GM12878 (cell line): ENCODE measurements at regions not wholly inside any gene's neighbourhood (a gene's known extent, or its start where the extent isn't known, plus 50 kb on each side); places are given as distances from the start of the nearest gene placed in this dataset.

Source experiments
- ATAC-seq: fragments of 200-7000 bp; cut with Tn5 transposase; 3 replicates; pipeline ENCODE4 v1.9.1; 2020; ENCODE audit warnings: mild to moderate bottlenecking, moderate library complexity
- BruUV-seq: library from RNA; stranded (reverse); fragments of 400-500 nt; replicated peaks from 2 replicates; lab custom pipeline; 2021; lab: Mats Ljungman, UMichigan
- CTCF ChIA-PET: fragments of 300-600 bp; sonication (Branson Sonifier 250); formaldehyde crosslinking; extraction: SDS; loops from one replicate; lab custom pipeline; 2021; ENCODE audit warnings: inconsistent platforms; lab: Yijun Ruan, JAX
- POLR2A ChIA-PET: fragments of 350-600 bp; formaldehyde crosslinking; extraction: SDS; loops from one replicate; lab custom pipeline; 2021; ENCODE audit warnings: inconsistent platforms; lab: Charles Lee
- RAD21 ChIA-PET: fragments of 300-600 bp; sonication (Branson Sonifier 250); formaldehyde crosslinking; loops from one replicate; lab custom pipeline; 2023; ENCODE audit warnings: antibody characterized with exemption; ENCODE audit not compliant: unreplicated experiment; lab: Charles Lee
- SMC1A ChIA-PET: fragments of 300-600 bp; sonication (Branson Sonifier 250); formaldehyde crosslinking; loops from one replicate; lab custom pipeline; 2023; ENCODE audit not compliant: unreplicated experiment, uncharacterized antibody; lab: Charles Lee
- DNase-seq: peaks from one replicate; pipeline ENCODE4 v3.0.0-alpha.2; 2011; ENCODE audit warnings: low read depth, low spot score
- FAIRE-seq: peaks from 3 replicates; lab custom pipeline; 2011; peaks lifted over from hg19 to GRCh38; lab: Jason Lieb, UNC
- H2AFZ ChIP-seq: 2 replicates; pipeline ENCODE4 v1.6.0; 2011; ENCODE audit warnings: low read depth, low read length, control low read depth; ENCODE audit not compliant: control insufficient read depth
- H3K27ac ChIP-seq: 2 replicates; pipeline ENCODE4 v1.5.1; 2011; ENCODE audit warnings: control low read depth; ENCODE audit not compliant: control insufficient read depth, insufficient read depth
- H3K27me3 ChIP-seq, 2 experiments: replicated peaks in 1 of 2; 2 replicates each; pipeline versions ENCODE4 v1.6.0 to v1.6.1; 2011; ENCODE audit warnings: low read length in 1 of 2; ENCODE audit not compliant: control insufficient read depth in 2 of 2, insufficient read depth in 2 of 2
- H3K36me3 ChIP-seq, 2 experiments: 2 replicates each; pipeline ENCODE4 v1.5.1; 2011; ENCODE audit warnings: low read length in 1 of 2; ENCODE audit not compliant: control insufficient read depth in 2 of 2, insufficient read depth in 2 of 2
- H3K4me1 ChIP-seq: 2 replicates; pipeline ENCODE4 v1.6.1; 2011; ENCODE audit warnings: mild to moderate bottlenecking, low read length, moderate library complexity, mixed read lengths; ENCODE audit not compliant: control insufficient read depth, insufficient read depth
- H3K4me2 ChIP-seq: 2 replicates; pipeline ENCODE4 v1.6.0; 2011; ENCODE audit warnings: control low read depth; ENCODE audit not compliant: control insufficient read depth, insufficient read depth
- H3K4me3 ChIP-seq: fragments of 200-600 bp; sonication (generic); 2 replicates; pipeline ENCODE4 v1.5.1; 2016
- H3K79me2 ChIP-seq: 2 replicates; pipeline ENCODE4 v1.6.0; 2011; ENCODE audit warnings: low read length; ENCODE audit not compliant: control insufficient read depth, insufficient read depth
- H3K9ac ChIP-seq: 2 replicates; pipeline ENCODE4 v1.8.0; 2011; ENCODE audit warnings: low read length, control low read depth, mixed read lengths; ENCODE audit not compliant: control insufficient read depth, insufficient read depth
- H3K9me3 ChIP-seq: replicated peaks from 3 replicates; pipeline ENCODE4 v1.5.1; 2011; ENCODE audit warnings: mild to moderate bottlenecking, low read length; ENCODE audit not compliant: control insufficient read depth, insufficient read depth
- H4K20me1 ChIP-seq: 2 replicates; pipeline ENCODE4 v1.6.0; 2011; ENCODE audit not compliant: control insufficient read depth, insufficient read depth
- ASH2L ChIP-seq: fragments of 300-600, 200-600 bp; sonication (generic); IDR thresholded peaks from 2 replicates; pipeline ENCODE4 v1.6.1; 2017; ENCODE audit warnings: low read depth, mild to moderate bottlenecking, borderline replicate concordance
- BHLHE40 ChIP-seq, 2 experiments: fragments of 450-650 bp in 1 of 2; IDR thresholded peaks; 2 replicates each; pipeline ENCODE4 v1.6.1; 2011 to 2017; ENCODE audit warnings: low read depth in 2 of 2, borderline replicate concordance in 1 of 2, improper control_type of control experiment in 1 of 2, low read length in 1 of 2, mild to moderate bottlenecking in 1 of 2
- CBX3 ChIP-seq: fragments of 200-600 bp; sonication (generic); IDR thresholded peaks from 2 replicates; pipeline ENCODE4 v1.6.1; 2016; ENCODE audit warnings: low read depth, borderline replicate concordance
- CHD1 ChIP-seq: IDR thresholded peaks from 2 replicates; pipeline ENCODE4 v1.6.1; 2012; ENCODE audit warnings: low read depth, low read length, improper control_type of control experiment
- CREB1 ChIP-seq: IDR thresholded peaks from 2 replicates; pipeline ENCODE4 v1.6.1; 2012; ENCODE audit warnings: low read depth, mild to moderate bottlenecking, inconsistent platforms
- EGR1 ChIP-seq, 2 experiments: IDR thresholded peaks; 1 replicate in 1 of 2; 2 replicates in 1 of 2; pipeline ENCODE4 v1.6.1; 2011 to 2012; ENCODE audit warnings: low read depth in 2 of 2, low read length in 2 of 2, borderline replicate concordance in 1 of 2, mild to moderate bottlenecking in 1 of 2, moderate library complexity in 1 of 2
- EP300 ChIP-seq, 2 experiments: fragments of 150-350 bp in 1 of 2; IDR thresholded peaks; 2 replicates each; pipeline ENCODE4 v1.6.1; 2011 to 2012; ENCODE audit warnings: low read depth in 2 of 2, low read length in 2 of 2, borderline replicate concordance in 1 of 2, improper control_type of control experiment in 1 of 2, inconsistent platforms in 1 of 2; ENCODE audit not compliant: control insufficient read depth in 1 of 2
- EZH2 ChIP-seq: IDR thresholded peaks from 2 replicates; pipeline ENCODE4 v1.6.1; 2012; ENCODE audit warnings: low read depth, mild to moderate bottlenecking, control low read depth, inconsistent platforms, low read length, borderline replicate concordance; ENCODE audit not compliant: control insufficient read depth
- HDAC2 ChIP-seq: fragments of 200-600 bp; sonication (generic); IDR thresholded peaks from 2 replicates; pipeline ENCODE4 v1.6.1; 2017
- HDGF ChIP-seq: fragments of 450-650 bp; IDR thresholded peaks from 2 replicates; pipeline ENCODE4 v1.6.1; 2016; ENCODE audit warnings: antibody characterized with exemption
- KDM1A ChIP-seq: fragments of 200-600 bp; sonication (generic); IDR thresholded peaks from 2 replicates; pipeline ENCODE4 v1.6.1; 2016; ENCODE audit warnings: borderline replicate concordance
- NR2C1 ChIP-seq: fragments of 450-650 bp; IDR thresholded peaks from 2 replicates; pipeline ENCODE4 v1.6.1; 2017; ENCODE audit warnings: antibody characterized with exemption, mild to moderate bottlenecking, moderate library complexity
- RBBP5 ChIP-seq: fragments of 200-600 bp; sonication (generic); conservative IDR thresholded peaks from 2 replicates; pipeline ENCODE4 v1.6.1; 2016
- SMAD1 ChIP-seq: fragments of 450-650 bp; IDR thresholded peaks from 2 replicates; pipeline ENCODE4 v1.6.1; 2018; ENCODE audit warnings: mild to moderate bottlenecking, low read depth; ENCODE audit not compliant: partially characterized antibody
- ZBED1 ChIP-seq: IDR thresholded peaks from 2 replicates; pipeline ENCODE4 v1.6.1; 2016; ENCODE audit warnings: borderline replicate concordance
- ZNF274 ChIP-seq: IDR thresholded peaks from one replicate; pipeline ENCODE4 v1.8.0; 2011; ENCODE audit not compliant: insufficient read length, insufficient read depth
- WGBS: methylation state at CpG from one replicate; pipeline ENCODE4 v1.1.6; 2016; ENCODE audit warnings: low lambda C conversion rate; ENCODE audit not compliant: insufficient replicate concordance, insufficient coverage; ENCODE audit errors: missing lambda C conversion rate; 5-methylcytosine and 5-hydroxymethylcytosine counted together
- in situ Hi-C: fragments of 300-500 bp; cut with MboI; formaldehyde crosslinking; loops from 9 replicates; pipeline ENCODE4 v1.14.3; 2018; ENCODE audit warnings: mixed read lengths
- intact Hi-C: fragments of 100-400 bp; cut with micrococcal nuclease; formaldehyde crosslinking; loops from one replicate; pipeline ENCODE4 v1.14.2; 2022; ENCODE audit not compliant: unreplicated experiment
- TF ChIP-seq, protein P1 (sequence below): fragments of 450-650 bp; IDR thresholded peaks from 2 replicates; pipeline ENCODE4 v1.6.1; 2018; ENCODE audit warnings: borderline replicate concordance, mild to moderate bottlenecking; ENCODE audit not compliant: partially characterized antibody
- TF ChIP-seq, protein P2 (sequence below): IDR thresholded peaks from 2 replicates; pipeline ENCODE4 v1.6.1; 2012; ENCODE audit warnings: low read depth, low read length, improper control_type of control experiment

DNA sequence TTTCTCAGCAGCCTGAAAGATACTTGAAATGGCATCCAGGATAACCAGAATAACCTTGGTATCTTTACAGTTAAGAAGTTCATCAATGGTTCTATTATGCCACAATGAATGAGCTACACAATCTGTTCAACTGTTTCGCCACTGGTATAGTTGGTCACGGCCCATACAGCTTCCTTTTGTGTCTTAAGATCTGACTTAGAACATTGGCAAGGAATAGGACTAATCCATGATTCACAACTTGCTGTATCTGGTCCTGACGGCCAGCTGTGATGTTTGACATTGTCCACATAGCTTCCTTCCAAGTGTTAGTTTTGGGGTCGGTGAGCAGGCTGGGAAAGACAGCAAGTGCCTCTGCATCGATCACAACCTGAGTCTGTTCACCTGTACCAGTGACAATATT lies 113.3 kb upstream of the RAD23B start (continued):
- TF ChIP-seq ZNF274, result no peak
- no peak for TF ChIP-seq RBBP5
- TF ChIP-seq SMAD1, result no peak
- no peak for TF ChIP-seq EZH2

DNA sequence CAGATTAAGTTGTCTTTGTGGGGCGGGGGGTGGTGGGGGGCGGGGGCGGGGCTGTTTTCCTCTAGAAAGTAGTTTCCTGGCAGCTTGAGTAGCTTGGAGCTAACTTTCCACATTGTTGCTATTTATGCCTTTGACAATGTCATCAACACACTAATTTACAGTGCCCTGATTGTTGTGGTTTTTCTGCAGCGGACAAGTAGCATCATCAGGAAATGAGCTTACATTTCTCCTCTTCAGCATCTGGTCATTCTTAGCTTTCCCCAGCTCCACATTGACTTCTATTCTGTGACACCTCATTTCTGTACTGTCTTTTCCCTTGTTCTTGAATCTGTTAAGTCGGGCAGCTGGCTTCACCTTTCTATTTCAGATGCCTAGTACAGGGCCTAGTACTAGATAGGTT lies 112.3 kb upstream of the RAD23B start:
- no peak for FAIRE-seq
- no peak overlapping the region for H2AFZ ChIP-seq
- in situ Hi-C loops (loop anchor here (10.0 kb wide), 1 partner anchor 1326 kb away; no protein-coding TSS in a partner anchor), intact Hi-C loops (loop anchor here (5.0 to 10.0 kb wide), 5 partner anchors 112 to 1268 kb away; partner anchors contain the start of gene RAD23B)
- H3K9ac ChIP-seq, result no peak overlapping the region
- ChIA-PET CTCF (interaction anchor here (0.7 to 7.5 kb wide), 13 partner anchors 12 to 885 kb away, joined by 3 to 100 read pairs (median 5); no protein-coding TSS in a partner anchor), SMC1A (interaction anchor here (0.9 to 5.1 kb wide), 13 partner anchors 12 to 191 kb away, joined by 3 to 49 read pairs (median 5); no protein-coding TSS in a partner anchor), RAD21 (interaction anchor here (1.0 to 3.9 kb wide), 11 partner anchors 10 to 194 kb away, joined by 3 to 23 read pairs (median 4); partner anchors contain the start of gene RAD23B), POLR2A (interaction anchor here (0.6 to 1.5 kb wide), 3 partner anchors 12 to 127 kb away, joined by 3 to 5 read pairs (median 5); no protein-coding TSS in a partner anchor)
- no peak for DNase-seq
- H3K4me2 ChIP-seq, result no peak overlapping the region
- H3K9me3 ChIP-seq, result no peaks in the 10 kb centered on the region
- no peaks in the 10 kb centered on the region for H3K36me3 ChIP-seq
- peaks cover 18% of the 10 kb centered on the region for H3K4me1 ChIP-seq
- H3K4me3 ChIP-seq, result no peak overlapping the region
- no peak for ATAC-seq
- no peak overlapping the region for H3K27ac ChIP-seq
- BruUV-seq, result no TSS peak
- TF ChIP-seq EZH2 (no peak), EP300 (IDR thresholded peaks at IDR 0.05; ENCODE audit: borderline replicate concordance in 1 of 2, control insufficient read depth in 1 of 2, low read depth in 2 of 2, low read length in 2 of 2) (no peak), CHD1 (no peak), ZBED1 (no peak), KDM1A (no peak), CREB1 (no peak), HDAC2 (no peak), ASH2L (no peak), CBX3 (no peak), BHLHE40 (IDR thresholded peaks at IDR 0.05; ENCODE audit: borderline replicate concordance in 1 of 2, low read depth in 2 of 2, low read length in 1 of 2) (no peak), NR2C1 (no peak), HDGF (no peak), EGR1 (IDR thresholded peaks at IDR 0.05; ENCODE audit: borderline replicate concordance in 1 of 2, low read depth in 2 of 2, low read length in 2 of 2) (no peak)
- TF ChIP-seq, protein P1, sequence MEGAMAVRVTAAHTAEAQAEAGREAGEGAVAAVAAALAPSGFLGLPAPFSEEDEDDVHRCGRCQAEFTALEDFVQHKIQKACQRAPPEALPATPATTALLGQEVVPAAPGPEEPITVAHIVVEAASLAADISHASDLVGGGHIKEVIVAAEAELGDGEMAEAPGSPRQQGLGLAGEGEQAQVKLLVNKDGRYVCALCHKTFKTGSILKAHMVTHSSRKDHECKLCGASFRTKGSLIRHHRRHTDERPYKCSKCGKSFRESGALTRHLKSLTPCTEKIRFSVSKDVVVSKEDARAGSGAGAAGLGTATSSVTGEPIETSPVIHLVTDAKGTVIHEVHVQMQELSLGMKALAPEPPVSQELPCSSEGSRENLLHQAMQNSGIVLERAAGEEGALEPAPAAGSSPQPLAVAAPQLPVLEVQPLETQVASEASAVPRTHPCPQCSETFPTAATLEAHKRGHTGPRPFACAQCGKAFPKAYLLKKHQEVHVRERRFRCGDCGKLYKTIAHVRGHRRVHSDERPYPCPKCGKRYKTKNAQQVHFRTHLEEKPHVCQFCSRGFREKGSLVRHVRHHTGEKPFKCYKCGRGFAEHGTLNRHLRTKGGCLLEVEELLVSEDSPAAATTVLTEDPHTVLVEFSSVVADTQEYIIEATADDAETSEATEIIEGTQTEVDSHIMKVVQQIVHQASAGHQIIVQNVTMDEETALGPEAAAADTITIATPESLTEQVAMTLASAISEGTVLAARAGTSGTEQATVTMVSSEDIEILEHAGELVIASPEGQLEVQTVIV, result no peak
- TF ChIP-seq, protein P2, sequence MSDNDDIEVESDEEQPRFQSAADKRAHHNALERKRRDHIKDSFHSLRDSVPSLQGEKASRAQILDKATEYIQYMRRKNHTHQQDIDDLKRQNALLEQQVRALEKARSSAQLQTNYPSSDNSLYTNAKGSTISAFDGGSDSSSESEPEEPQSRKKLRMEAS, result no peak
- H3K79me2 ChIP-seq, result no peaks in the 10 kb centered on the region
- H4K20me1 ChIP-seq, result no peaks in the 10 kb centered on the region
- WGBS, result 43% methylated on average over 5 of the region's 5 CpGs
- H3K27me3 ChIP-seq, result no peaks in the 10 kb centered on the region
